ENCODE measurements at regions not wholly inside any gene's neighbourhood (a gene's known extent, or its start where the extent isn't known, plus 50 kb on each side); places are given as distances from the start of the nearest gene placed in this dataset.

GRCh38 chr16:55947366-55947765, 72.2 kb upstream of the CES5A start:
- H3K36me3 Mint-ChIP-seq, result no peaks in the 10 kb centered on the region
- no peak overlapping the region for H3K27ac Mint-ChIP-seq
- ATAC-seq (no peak), DNase-seq (ENCODE audit: low spot score) (no peak)
- no peaks in the 10 kb centered on the region; the same call in none of the 2 replicates for H3K27me3 Mint-ChIP-seq (ENCODE audit: low read depth)
- H3K4me3 Mint-ChIP-seq, result no peak overlapping the region
- TF ChIP-seq FOXJ3 (CRISPR knock-in tag; IDR thresholded peaks at IDR 0.05; ENCODE audit: borderline replicate concordance), result no peak
- TF ChIP-seq NR1H2 (CRISPR knock-in tag; IDR thresholded peaks at IDR 0.05), result no peak
- no peak for TF ChIP-seq PRRX2 (CRISPR knock-in tag; IDR thresholded peaks at IDR 0.05)
- no peak for TF ChIP-seq ZNF121 (CRISPR knock-in tag; IDR thresholded peaks at IDR 0.05)
- TF ChIP-seq MLX (CRISPR knock-in tag; IDR thresholded peaks at IDR 0.05), result no peak
- peaks cover 20% of the 10 kb centered on the region for H3K9me3 Mint-ChIP-seq
- H3K4me1 Mint-ChIP-seq, result peaks cover 22% of the 10 kb centered on the region
- ChIA-PET POLR2A (no interaction called here), CTCF (interaction anchor here (1.4 kb wide), 1 partner anchor 371 kb away, joined by 4 read pairs; no protein-coding TSS in a partner anchor)

GRCh38 chr16:55944377-55944802, 69.2 kb upstream of the CES5A start:
- ChIA-PET CTCF (interaction anchor here (0.5 to 2.6 kb wide), 24 partner anchors 10 to 412 kb away, joined by 3 to 13 read pairs (median 3); no protein-coding TSS in a partner anchor), POLR2A (no interaction called here)
- Mint-ChIP-seq H3K36me3 (no peaks in the 10 kb centered on the region), H3K9me3 (peaks cover 6% of the 10 kb centered on the region), H3K27ac (no peak overlapping the region), H3K27me3 (ENCODE audit: low read depth) (no peaks in the 10 kb centered on the region; the same call in none of the 2 replicates), H3K4me1 (peaks cover 22% of the 10 kb centered on the region), H3K4me3 (no peak overlapping the region)
- peak; percentile 80 for DNase-seq (ENCODE audit: low spot score)
- peak; percentile 97 for ATAC-seq
- TF ChIP-seq IRF2 (CRISPR knock-in tag; IDR thresholded peaks at IDR 0.05; ENCODE audit: borderline replicate concordance, low read depth), result no peak
- TF ChIP-seq FOXP1 (CRISPR knock-in tag; IDR thresholded peaks at IDR 0.05; ENCODE audit: borderline replicate concordance), result no peak
- TF ChIP-seq E2F4 (CRISPR knock-in tag; IDR thresholded peaks at IDR 0.05; ENCODE audit: borderline replicate concordance, low read depth), result no peak
- TF ChIP-seq, protein P1, sequence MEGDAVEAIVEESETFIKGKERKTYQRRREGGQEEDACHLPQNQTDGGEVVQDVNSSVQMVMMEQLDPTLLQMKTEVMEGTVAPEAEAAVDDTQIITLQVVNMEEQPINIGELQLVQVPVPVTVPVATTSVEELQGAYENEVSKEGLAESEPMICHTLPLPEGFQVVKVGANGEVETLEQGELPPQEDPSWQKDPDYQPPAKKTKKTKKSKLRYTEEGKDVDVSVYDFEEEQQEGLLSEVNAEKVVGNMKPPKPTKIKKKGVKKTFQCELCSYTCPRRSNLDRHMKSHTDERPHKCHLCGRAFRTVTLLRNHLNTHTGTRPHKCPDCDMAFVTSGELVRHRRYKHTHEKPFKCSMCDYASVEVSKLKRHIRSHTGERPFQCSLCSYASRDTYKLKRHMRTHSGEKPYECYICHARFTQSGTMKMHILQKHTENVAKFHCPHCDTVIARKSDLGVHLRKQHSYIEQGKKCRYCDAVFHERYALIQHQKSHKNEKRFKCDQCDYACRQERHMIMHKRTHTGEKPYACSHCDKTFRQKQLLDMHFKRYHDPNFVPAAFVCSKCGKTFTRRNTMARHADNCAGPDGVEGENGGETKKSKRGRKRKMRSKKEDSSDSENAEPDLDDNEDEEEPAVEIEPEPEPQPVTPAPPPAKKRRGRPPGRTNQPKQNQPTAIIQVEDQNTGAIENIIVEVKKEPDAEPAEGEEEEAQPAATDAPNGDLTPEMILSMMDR (IDR thresholded peaks at IDR 0.05), result peak; percentile 88

DNA sequence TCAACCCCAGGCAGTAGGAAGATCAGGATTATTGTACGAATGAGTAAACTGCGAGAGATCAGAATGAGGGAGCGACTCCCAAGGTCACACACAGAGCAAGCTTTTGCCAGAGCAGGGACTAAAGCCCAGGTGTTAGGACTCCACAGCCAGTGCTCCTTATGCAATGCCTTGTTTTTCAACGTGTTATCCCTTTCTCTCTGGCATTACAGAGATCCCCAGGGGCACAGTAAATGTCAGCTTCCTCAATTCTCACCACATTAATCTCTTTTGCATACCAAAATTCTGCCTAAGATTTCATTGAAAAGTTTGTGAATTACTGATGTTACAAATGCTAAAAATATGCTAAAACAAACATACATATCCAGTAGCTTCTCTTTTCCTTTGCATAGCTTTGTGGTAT, 68.1 kb upstream of the CES5A start:
- CTCF ChIA-PET, result interaction anchor here (1.3 to 2.6 kb wide), 4 partner anchors 9 to 375 kb away, joined by 3 to 10 read pairs (median 3); no protein-coding TSS in a partner anchor
- no peak for TF ChIP-seq RORB (CRISPR knock-in tag; IDR thresholded peaks at IDR 0.05)
- TF ChIP-seq NR1H2 (CRISPR knock-in tag; IDR thresholded peaks at IDR 0.05), result no peak
- TF ChIP-seq JAZF1 (CRISPR knock-in tag; IDR thresholded peaks at IDR 0.05), result no peak
- TF ChIP-seq ZNF396 (CRISPR knock-in tag; IDR thresholded peaks at IDR 0.05; ENCODE audit: borderline replicate concordance), result no peak
- TF ChIP-seq RELA (CRISPR knock-in tag; IDR thresholded peaks at IDR 0.05; ENCODE audit: borderline replicate concordance), result no peak
- TF ChIP-seq, protein P2, sequence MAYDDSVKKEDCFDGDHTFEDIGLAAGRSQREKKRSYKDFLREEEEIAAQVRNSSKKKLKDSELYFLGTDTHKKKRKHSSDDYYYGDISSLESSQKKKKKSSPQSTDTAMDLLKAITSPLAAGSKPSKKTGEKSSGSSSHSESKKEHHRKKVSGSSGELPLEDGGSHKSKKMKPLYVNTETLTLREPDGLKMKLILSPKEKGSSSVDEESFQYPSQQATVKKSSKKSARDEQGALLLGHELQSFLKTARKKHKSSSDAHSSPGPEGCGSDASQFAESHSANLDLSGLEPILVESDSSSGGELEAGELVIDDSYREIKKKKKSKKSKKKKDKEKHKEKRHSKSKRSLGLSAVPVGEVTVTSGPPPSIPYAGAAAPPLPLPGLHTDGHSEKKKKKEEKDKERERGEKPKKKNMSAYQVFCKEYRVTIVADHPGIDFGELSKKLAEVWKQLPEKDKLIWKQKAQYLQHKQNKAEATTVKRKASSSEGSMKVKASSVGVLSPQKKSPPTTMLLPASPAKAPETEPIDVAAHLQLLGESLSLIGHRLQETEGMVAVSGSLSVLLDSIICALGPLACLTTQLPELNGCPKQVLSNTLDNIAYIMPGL (CRISPR knock-in tag; IDR thresholded peaks at IDR 0.05), result no peak
- no peak for TF ChIP-seq SMAD4 (CRISPR knock-in tag; IDR thresholded peaks at IDR 0.05)
- TF ChIP-seq, protein P3, sequence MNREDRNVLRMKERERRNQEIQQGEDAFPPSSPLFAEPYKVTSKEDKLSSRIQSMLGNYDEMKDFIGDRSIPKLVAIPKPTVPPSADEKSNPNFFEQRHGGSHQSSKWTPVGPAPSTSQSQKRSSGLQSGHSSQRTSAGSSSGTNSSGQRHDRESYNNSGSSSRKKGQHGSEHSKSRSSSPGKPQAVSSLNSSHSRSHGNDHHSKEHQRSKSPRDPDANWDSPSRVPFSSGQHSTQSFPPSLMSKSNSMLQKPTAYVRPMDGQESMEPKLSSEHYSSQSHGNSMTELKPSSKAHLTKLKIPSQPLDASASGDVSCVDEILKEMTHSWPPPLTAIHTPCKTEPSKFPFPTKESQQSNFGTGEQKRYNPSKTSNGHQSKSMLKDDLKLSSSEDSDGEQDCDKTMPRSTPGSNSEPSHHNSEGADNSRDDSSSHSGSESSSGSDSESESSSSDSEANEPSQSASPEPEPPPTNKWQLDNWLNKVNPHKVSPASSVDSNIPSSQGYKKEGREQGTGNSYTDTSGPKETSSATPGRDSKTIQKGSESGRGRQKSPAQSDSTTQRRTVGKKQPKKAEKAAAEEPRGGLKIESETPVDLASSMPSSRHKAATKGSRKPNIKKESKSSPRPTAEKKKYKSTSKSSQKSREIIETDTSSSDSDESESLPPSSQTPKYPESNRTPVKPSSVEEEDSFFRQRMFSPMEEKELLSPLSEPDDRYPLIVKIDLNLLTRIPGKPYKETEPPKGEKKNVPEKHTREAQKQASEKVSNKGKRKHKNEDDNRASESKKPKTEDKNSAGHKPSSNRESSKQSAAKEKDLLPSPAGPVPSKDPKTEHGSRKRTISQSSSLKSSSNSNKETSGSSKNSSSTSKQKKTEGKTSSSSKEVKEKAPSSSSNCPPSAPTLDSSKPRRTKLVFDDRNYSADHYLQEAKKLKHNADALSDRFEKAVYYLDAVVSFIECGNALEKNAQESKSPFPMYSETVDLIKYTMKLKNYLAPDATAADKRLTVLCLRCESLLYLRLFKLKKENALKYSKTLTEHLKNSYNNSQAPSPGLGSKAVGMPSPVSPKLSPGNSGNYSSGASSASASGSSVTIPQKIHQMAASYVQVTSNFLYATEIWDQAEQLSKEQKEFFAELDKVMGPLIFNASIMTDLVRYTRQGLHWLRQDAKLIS (CRISPR knock-in tag; IDR thresholded peaks at IDR 0.05; ENCODE audit: borderline replicate concordance), result no peak
- Mint-ChIP-seq H3K36me3 (no peaks in the 10 kb centered on the region), H3K27me3 (ENCODE audit: low read depth) (no peaks in the 10 kb centered on the region; the same call in none of the 2 replicates), H3K27ac (no peak overlapping the region), H3K4me1 (peaks cover 23% of the 10 kb centered on the region), H3K4me3 (no peak overlapping the region), H3K9me3 (peaks cover 6% of the 10 kb centered on the region)
- DNase-seq (ENCODE audit: low spot score) (no peak), ATAC-seq (no peak)
- POLR2A ChIA-PET, result no interaction called here
